WTC11 (cell line): ENCODE measurements at regions not wholly inside any gene's neighbourhood (a gene's known extent, or its start where the extent isn't known, plus 50 kb on each side); places are given as distances from the start of the nearest gene placed in this dataset.
"Not testable (repeated sequence)": the region's sequence is repeated elsewhere in the genome, so short reads cannot be mapped to it uniquely, and the experiment has no call there.

Source experiments
- CREB1 ChIP-seq: sonication (generic); formaldehyde crosslinking; IDR thresholded peaks from 2 replicates; pipeline ENCODE4 v1.8.0; 2023; ENCODE audit warnings: mild to moderate bottlenecking, missing genetic modification reagents
- PRRX2 ChIP-seq: fragments of 250-450 bp; sonication (Bioruptor Pico); IDR thresholded peaks from 2 replicates; pipeline ENCODE4 v1.8.0; 2021; ENCODE audit warnings: mild to moderate bottlenecking

- TF ChIP-seq CREB1 (CRISPR knock-in tag); PRRX2: not testable (repeated sequence)
These were observed 114.6 kb upstream of the MYLIP start for GRCh38 chr6:16014325-16014724.
